ENCODE measurements at regions not wholly inside any gene's neighbourhood (a gene's known extent, or its start where the extent isn't known, plus 50 kb on each side); places are given as distances from the start of the nearest gene placed in this dataset.
A peak's percentile ranks its signal among the peaks of the same experiment; 100 is the strongest.

DNA sequence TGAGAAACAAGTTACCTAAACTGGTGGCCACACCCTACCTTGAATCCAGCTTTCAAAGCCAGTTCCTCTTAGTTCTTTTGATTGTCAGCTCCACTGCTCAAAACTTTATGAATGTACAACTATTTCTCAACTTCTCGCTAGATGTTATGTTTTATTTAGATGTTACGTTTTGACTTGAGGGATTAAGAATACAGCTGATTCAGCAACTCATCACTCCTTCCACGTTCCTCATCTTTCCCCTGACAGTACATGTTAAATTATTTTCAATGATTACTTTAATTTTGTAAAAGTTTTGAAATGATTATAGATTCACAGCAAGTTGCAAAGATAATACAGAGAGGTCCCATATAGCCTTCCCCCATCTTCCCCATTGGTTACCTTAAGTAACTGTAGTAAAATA lies 553.4 kb downstream of the GALR1 start:
- ChIA-PET POLR2A (no interaction called here), CTCF (interaction anchor here (0.9 kb wide), 1 partner anchor 28 kb away, joined by 4 read pairs; no protein-coding TSS in a partner anchor)
- no peak overlapping the region for H3K27ac Mint-ChIP-seq (ENCODE audit: low read depth, unreplicated experiment)
- no peak overlapping the region for H3K4me3 Mint-ChIP-seq (ENCODE audit: unreplicated experiment)
- TF ChIP-seq, protein P1, sequence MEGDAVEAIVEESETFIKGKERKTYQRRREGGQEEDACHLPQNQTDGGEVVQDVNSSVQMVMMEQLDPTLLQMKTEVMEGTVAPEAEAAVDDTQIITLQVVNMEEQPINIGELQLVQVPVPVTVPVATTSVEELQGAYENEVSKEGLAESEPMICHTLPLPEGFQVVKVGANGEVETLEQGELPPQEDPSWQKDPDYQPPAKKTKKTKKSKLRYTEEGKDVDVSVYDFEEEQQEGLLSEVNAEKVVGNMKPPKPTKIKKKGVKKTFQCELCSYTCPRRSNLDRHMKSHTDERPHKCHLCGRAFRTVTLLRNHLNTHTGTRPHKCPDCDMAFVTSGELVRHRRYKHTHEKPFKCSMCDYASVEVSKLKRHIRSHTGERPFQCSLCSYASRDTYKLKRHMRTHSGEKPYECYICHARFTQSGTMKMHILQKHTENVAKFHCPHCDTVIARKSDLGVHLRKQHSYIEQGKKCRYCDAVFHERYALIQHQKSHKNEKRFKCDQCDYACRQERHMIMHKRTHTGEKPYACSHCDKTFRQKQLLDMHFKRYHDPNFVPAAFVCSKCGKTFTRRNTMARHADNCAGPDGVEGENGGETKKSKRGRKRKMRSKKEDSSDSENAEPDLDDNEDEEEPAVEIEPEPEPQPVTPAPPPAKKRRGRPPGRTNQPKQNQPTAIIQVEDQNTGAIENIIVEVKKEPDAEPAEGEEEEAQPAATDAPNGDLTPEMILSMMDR (IDR thresholded peaks at IDR 0.05; ENCODE audit: unreplicated experiment): no peak
- peaks cover 30% of the 10 kb centered on the region for H3K27me3 Mint-ChIP-seq (ENCODE audit: insufficient read depth, unreplicated experiment)
- H3K4me1 Mint-ChIP-seq (ENCODE audit: insufficient read depth, unreplicated experiment): no peaks in the 10 kb centered on the region
- intact Hi-C loops (cut with micrococcal nuclease): no loop called here
- no peaks in the 10 kb centered on the region for H3K36me3 Mint-ChIP-seq (ENCODE audit: insufficient read depth, unreplicated experiment)
- H3K9me3 Mint-ChIP-seq (ENCODE audit: unreplicated experiment): peaks cover 18% of the 10 kb centered on the region
- DNase-seq (ENCODE audit: unreplicated experiment): no peak
- no TSS peak for BruUV-seq (replicated peaks)

DNA sequence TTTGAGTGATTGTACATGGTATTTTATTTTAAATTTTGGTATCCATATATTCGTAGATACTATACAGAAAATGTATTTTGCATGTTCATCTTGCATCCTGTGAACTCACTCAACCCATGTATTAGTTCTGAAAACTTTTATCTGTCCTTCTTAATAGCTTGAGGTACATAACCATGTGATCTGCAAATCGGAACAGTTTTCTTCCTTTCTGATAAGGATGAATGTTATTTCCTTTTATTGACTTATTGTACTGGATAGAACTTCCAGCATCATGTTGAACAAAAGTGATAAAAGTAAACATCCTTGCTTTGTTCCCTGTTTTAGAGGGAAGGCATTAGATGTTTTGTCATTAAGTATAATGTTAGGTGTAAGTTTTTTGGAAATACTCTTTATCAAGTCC lies 554.7 kb downstream of the GALR1 start:
- TF ChIP-seq, protein P1 (IDR thresholded peaks at IDR 0.05; ENCODE audit: unreplicated experiment): no peak
- Mint-ChIP-seq H3K4me3 (ENCODE audit: unreplicated experiment) (no peak overlapping the region), H3K4me1 (ENCODE audit: insufficient read depth, unreplicated experiment) (no peaks in the 10 kb centered on the region), H3K27me3 (ENCODE audit: insufficient read depth, unreplicated experiment) (peaks cover 30% of the 10 kb centered on the region), H3K27ac (ENCODE audit: low read depth, unreplicated experiment) (no peak overlapping the region), H3K9me3 (ENCODE audit: unreplicated experiment) (peaks cover 18% of the 10 kb centered on the region), H3K36me3 (ENCODE audit: insufficient read depth, unreplicated experiment) (no peaks in the 10 kb centered on the region)
- intact Hi-C loops (cut with micrococcal nuclease): no loop called here
- BruUV-seq (replicated peaks): no TSS peak
- CTCF ChIA-PET: no interaction called here
- no peak for DNase-seq (ENCODE audit: unreplicated experiment)
- POLR2A ChIA-PET: no interaction called here

DNA sequence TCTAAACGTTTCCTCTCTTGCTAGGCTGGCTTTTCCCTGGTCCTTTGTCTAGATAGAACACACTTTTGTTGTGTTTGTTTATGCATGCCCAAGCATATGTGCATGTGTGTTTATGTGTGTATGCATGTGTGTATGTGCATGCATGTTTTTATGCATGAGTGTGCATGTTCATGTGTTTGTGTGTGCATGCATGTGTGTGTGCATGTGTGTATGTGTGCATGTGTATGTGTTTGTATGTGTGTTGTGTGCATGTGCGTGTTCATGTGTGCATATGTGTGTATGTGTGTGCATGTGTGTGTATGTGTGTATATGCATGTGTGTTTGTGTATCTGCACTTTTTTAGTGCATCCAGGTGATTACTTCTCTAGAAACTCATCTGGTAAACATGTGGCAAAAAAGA lies 558.0 kb downstream of the GALR1 start:
- CTCF ChIA-PET: interaction anchor here (0.7 kb wide), 1 partner anchor 235 kb away, joined by 3 read pairs; no protein-coding TSS in a partner anchor
- Mint-ChIP-seq H3K9me3 (ENCODE audit: unreplicated experiment) (peaks cover 18% of the 10 kb centered on the region), H3K27me3 (ENCODE audit: insufficient read depth, unreplicated experiment) (peaks cover 30% of the 10 kb centered on the region), H3K4me1 (ENCODE audit: insufficient read depth, unreplicated experiment) (no peaks in the 10 kb centered on the region), H3K4me3 (ENCODE audit: unreplicated experiment) (no peak overlapping the region), H3K27ac (ENCODE audit: low read depth, unreplicated experiment) (no peak overlapping the region), H3K36me3 (ENCODE audit: insufficient read depth, unreplicated experiment) (no peaks in the 10 kb centered on the region)
- POLR2A ChIA-PET: no interaction called here
- TF ChIP-seq, protein P1 (IDR thresholded peaks at IDR 0.05; ENCODE audit: unreplicated experiment): no peak
- intact Hi-C loops (cut with micrococcal nuclease): no loop called here
- DNase-seq (ENCODE audit: unreplicated experiment): no peak
- BruUV-seq (replicated peaks): no TSS peak

DNA sequence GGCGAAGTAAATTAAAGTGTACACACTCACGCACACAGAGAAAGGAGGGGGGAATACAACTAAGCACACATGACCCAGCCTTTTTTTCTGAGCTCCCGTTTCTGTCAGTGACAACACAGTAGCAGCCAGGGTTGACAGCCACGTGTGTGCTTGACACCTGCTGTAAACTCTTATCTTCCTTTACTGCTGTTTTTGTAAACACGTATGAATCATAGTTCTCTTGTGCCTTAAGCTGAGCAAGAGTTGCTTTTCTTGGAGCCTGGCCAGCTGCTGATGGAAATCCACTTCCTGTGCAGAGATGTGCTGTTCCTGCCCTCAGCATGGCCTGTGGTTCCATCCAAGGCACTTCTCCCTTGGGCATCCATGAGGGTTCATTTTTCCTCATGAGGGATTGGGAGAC lies 561.9 kb downstream of the GALR1 start:
- intact Hi-C loops (cut with micrococcal nuclease): no loop called here
- peaks cover 10% of the 10 kb centered on the region for H3K27me3 Mint-ChIP-seq (ENCODE audit: insufficient read depth, unreplicated experiment)
- no peak overlapping the region for H3K4me3 Mint-ChIP-seq (ENCODE audit: unreplicated experiment)
- H3K4me1 Mint-ChIP-seq (ENCODE audit: insufficient read depth, unreplicated experiment): no peaks in the 10 kb centered on the region
- POLR2A ChIA-PET: interaction anchor here (1.3 kb wide), 1 partner anchor 10 kb away, joined by 10 read pairs; no protein-coding TSS in a partner anchor
- CTCF ChIA-PET: no interaction called here
- peaks cover 5% of the 10 kb centered on the region for H3K9me3 Mint-ChIP-seq (ENCODE audit: unreplicated experiment)
- no TSS peak for BruUV-seq (replicated peaks)
- no peak overlapping the region for H3K27ac Mint-ChIP-seq (ENCODE audit: low read depth, unreplicated experiment)
- DNase-seq (ENCODE audit: unreplicated experiment): peak; percentile 1
- TF ChIP-seq, protein P1 (IDR thresholded peaks at IDR 0.05; ENCODE audit: unreplicated experiment): no peak
- no peaks in the 10 kb centered on the region for H3K36me3 Mint-ChIP-seq (ENCODE audit: insufficient read depth, unreplicated experiment)

Measured in MCF 10A (cell line).